Dedifferentiated amniotic fluid mesenchymal stem cell (primary cell): ENCODE measurements at regions not wholly inside any gene's neighbourhood (a gene's known extent, or its start where the extent isn't known, plus 50 kb on each side); places are given as distances from the start of the nearest gene placed in this dataset.

Source experiments
- DNase-seq: peaks from one replicate; pipeline ENCODE4 v3.0.0-alpha.2; 2016; ENCODE audit errors: extremely low spot score

- no peak for DNase-seq
These were observed 60.0 kb upstream of the HMGA2 start for GRCh38 chr12:65764325-65764724.

- no peak for DNase-seq
These were observed 58.9 kb upstream of the HMGA2 start for GRCh38 chr12:65765436-65765813.

GRCh38 chr12:65769880-65770279, 54.4 kb upstream of the HMGA2 start:
- DNase-seq: no peak
